Smooth muscle cell (in vitro differentiated cells): ENCODE measurements at regions not wholly inside any gene's neighbourhood (a gene's known extent, or its start where the extent isn't known, plus 50 kb on each side); places are given as distances from the start of the nearest gene placed in this dataset.

Experiments
- DNase-seq: peaks from one replicate; lab custom pipeline; 2025; ENCODE audit not compliant: unreplicated experiment; lab: John Stamatoyannopoulos, UW
- H2AFZ ChIP-seq: fragments of 200-600 bp; sonication (generic); 2 replicates; pipeline ENCODE4 v1.6.0; 2016; ENCODE audit warnings: antibody characterized with exemption, low read depth, mild to moderate bottlenecking
- H3F3A ChIP-seq: fragments of 200-600 bp; sonication (generic); 2 replicates; pipeline ENCODE4 v1.6.0; 2017; ENCODE audit warnings: antibody characterized with exemption, low read depth
- H3K27ac ChIP-seq: fragments of 200-600 bp; sonication (generic); 2 replicates; pipeline ENCODE4 v1.5.1; 2016; ENCODE audit warnings: low read depth, mild to moderate bottlenecking
- H3K27me3 ChIP-seq: fragments of 200-600 bp; sonication (generic); 2 replicates; pipeline ENCODE4 v1.6.1; 2016; ENCODE audit warnings: low read depth, mild to moderate bottlenecking
- H3K36me3 ChIP-seq: fragments of 200-600 bp; sonication (generic); 2 replicates; pipeline ENCODE4 v1.5.1; 2016; ENCODE audit warnings: low read depth
- H3K4me1 ChIP-seq: fragments of 200-600 bp; sonication (generic); 2 replicates; pipeline ENCODE4 v1.5.1; 2016; ENCODE audit warnings: low read depth
- H3K4me2 ChIP-seq: fragments of 200-600 bp; sonication (generic); 2 replicates; pipeline ENCODE4 v1.6.0; 2016; ENCODE audit warnings: mild to moderate bottlenecking
- H3K4me3 ChIP-seq: fragments of 200-600 bp; sonication (generic); 2 replicates; pipeline ENCODE4 v1.5.1; 2016; ENCODE audit warnings: mild to moderate bottlenecking
- H3K79me2 ChIP-seq: fragments of 200-600 bp; sonication (generic); 2 replicates; pipeline ENCODE4 v1.6.0; 2016; ENCODE audit warnings: low read depth, mild to moderate bottlenecking
- H3K9ac ChIP-seq: fragments of 200-600 bp; sonication (generic); 2 replicates; pipeline ENCODE4 v1.6.0; 2016; ENCODE audit warnings: low read depth
- H3K9me3 ChIP-seq: fragments of 200-600 bp; sonication (generic); replicated peaks from 2 replicates; pipeline ENCODE4 v1.5.1; 2016; ENCODE audit warnings: low read depth
- H4K20me1 ChIP-seq: fragments of 200-600 bp; sonication (generic); 2 replicates; pipeline ENCODE4 v1.6.0; 2016; ENCODE audit warnings: low read depth
- WGBS: methylation state at CpG from one replicate; pipeline ENCODE4 v1.1.7; 2016; ENCODE audit warnings: low lambda C conversion rate; 5-methylcytosine and 5-hydroxymethylcytosine counted together
- TF ChIP-seq, protein P1 (sequence below): fragments of 200-600 bp; sonication (generic); IDR thresholded peaks from 2 replicates; pipeline ENCODE4 v1.5.1; 2017; ENCODE audit warnings: borderline replicate concordance, mild to moderate bottlenecking, antibody characterized with exemption; ENCODE audit not compliant: insufficient read depth, poor library complexity, severe bottlenecking

- Histone ChIP-seq H3K9me3 (no peaks in the 10 kb centered on the region), H2AFZ (no peak overlapping the region), H3K27ac (no peak overlapping the region), H4K20me1 (no peaks in the 10 kb centered on the region), H3F3A (no peaks in the 10 kb centered on the region), H3K27me3 (no peaks in the 10 kb centered on the region), H3K79me2 (no peaks in the 10 kb centered on the region), H3K36me3 (no peaks in the 10 kb centered on the region), H3K4me1 (no peaks in the 10 kb centered on the region), H3K9ac (no peak overlapping the region), H3K4me2 (no peak overlapping the region), H3K4me3 (no peak overlapping the region)
- DNase-seq, result no peak
- WGBS, result 84% methylated on average over 5 of the region's 5 CpGs
- TF ChIP-seq, protein P1, sequence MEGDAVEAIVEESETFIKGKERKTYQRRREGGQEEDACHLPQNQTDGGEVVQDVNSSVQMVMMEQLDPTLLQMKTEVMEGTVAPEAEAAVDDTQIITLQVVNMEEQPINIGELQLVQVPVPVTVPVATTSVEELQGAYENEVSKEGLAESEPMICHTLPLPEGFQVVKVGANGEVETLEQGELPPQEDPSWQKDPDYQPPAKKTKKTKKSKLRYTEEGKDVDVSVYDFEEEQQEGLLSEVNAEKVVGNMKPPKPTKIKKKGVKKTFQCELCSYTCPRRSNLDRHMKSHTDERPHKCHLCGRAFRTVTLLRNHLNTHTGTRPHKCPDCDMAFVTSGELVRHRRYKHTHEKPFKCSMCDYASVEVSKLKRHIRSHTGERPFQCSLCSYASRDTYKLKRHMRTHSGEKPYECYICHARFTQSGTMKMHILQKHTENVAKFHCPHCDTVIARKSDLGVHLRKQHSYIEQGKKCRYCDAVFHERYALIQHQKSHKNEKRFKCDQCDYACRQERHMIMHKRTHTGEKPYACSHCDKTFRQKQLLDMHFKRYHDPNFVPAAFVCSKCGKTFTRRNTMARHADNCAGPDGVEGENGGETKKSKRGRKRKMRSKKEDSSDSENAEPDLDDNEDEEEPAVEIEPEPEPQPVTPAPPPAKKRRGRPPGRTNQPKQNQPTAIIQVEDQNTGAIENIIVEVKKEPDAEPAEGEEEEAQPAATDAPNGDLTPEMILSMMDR, result no peak
Measured at GRCh38 chr6:144624246-144624645, 339.1 kb downstream of the UTRN start.

- no peaks in the 10 kb centered on the region for H4K20me1 ChIP-seq
- TF ChIP-seq, protein P1, result no peak
- no peaks in the 10 kb centered on the region for H3K27me3 ChIP-seq
- no peak overlapping the region for H3K27ac ChIP-seq
- H2AFZ ChIP-seq, result no peak overlapping the region
- H3K4me3 ChIP-seq, result no peak overlapping the region
- DNase-seq, result no peak
- no peaks in the 10 kb centered on the region for H3K36me3 ChIP-seq
- H3F3A ChIP-seq, result no peaks in the 10 kb centered on the region
- no peak overlapping the region for H3K9ac ChIP-seq
- 74% methylated on average over 4 of the region's 4 CpGs for WGBS
- no peak overlapping the region for H3K4me2 ChIP-seq
- no peaks in the 10 kb centered on the region for H3K79me2 ChIP-seq
- H3K9me3 ChIP-seq, result no peaks in the 10 kb centered on the region
- no peaks in the 10 kb centered on the region for H3K4me1 ChIP-seq
Measured at GRCh38 chr6:144624716-144625115, 339.6 kb downstream of the UTRN start.

DNA sequence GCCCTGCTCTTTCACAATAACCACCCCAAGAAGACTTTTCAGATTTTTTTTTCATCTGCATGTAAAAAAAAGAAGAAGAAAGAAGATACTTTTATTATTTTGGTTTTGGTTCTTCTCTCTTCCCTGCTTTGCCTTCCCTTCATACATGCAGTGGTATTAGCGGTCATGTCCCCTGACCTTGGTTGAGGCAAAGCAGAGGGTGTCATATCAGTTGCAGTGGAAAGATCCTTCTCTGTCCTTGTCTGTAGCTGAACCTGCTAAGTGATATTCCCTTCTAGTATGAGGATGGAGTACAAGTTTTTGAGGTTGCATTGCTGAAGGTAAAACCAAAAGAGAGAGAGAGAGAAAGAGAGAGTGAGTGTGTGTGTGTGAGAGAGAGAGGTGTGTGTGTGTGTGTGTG is 345.7 kb downstream of the UTRN start:
- Histone ChIP-seq H4K20me1 (no peaks in the 10 kb centered on the region), H3K4me2 (no peak overlapping the region), H3K4me3 (no peak overlapping the region), H3K27ac (no peak overlapping the region), H3K9ac (no peak overlapping the region), H3K27me3 (no peaks in the 10 kb centered on the region), H3F3A (no peaks in the 10 kb centered on the region), H3K4me1 (no peaks in the 10 kb centered on the region), H3K36me3 (no peaks in the 10 kb centered on the region), H3K9me3 (no peaks in the 10 kb centered on the region), H2AFZ (no peak overlapping the region), H3K79me2 (no peaks in the 10 kb centered on the region)
- no peak for DNase-seq
- WGBS, result 97% methylated on average over 1 of the region's 1 CpG
- TF ChIP-seq, protein P1, result no peak

GRCh38 chr6:144632266-144632665 is 347.1 kb downstream of the UTRN start:
- no peak overlapping the region for H3K4me2 ChIP-seq
- no peaks in the 10 kb centered on the region for H3K27me3 ChIP-seq
- H3K9ac ChIP-seq, result no peak overlapping the region
- 94% methylated on average over 3 of the region's 3 CpGs for WGBS
- no peak for DNase-seq
- H3K27ac ChIP-seq, result no peak overlapping the region
- no peaks in the 10 kb centered on the region for H3F3A ChIP-seq
- no peak overlapping the region for H3K4me3 ChIP-seq
- H3K79me2 ChIP-seq, result peaks cover 4% of the 10 kb centered on the region
- TF ChIP-seq, protein P1, result no peak
- no peaks in the 10 kb centered on the region for H3K36me3 ChIP-seq
- no peak overlapping the region for H2AFZ ChIP-seq
- H3K4me1 ChIP-seq, result no peaks in the 10 kb centered on the region
- H3K9me3 ChIP-seq, result no peaks in the 10 kb centered on the region
- no peaks in the 10 kb centered on the region for H4K20me1 ChIP-seq
